ENCODE measurements at regions not wholly inside any gene's neighbourhood (a gene's known extent, or its start where the extent isn't known, plus 50 kb on each side); places are given as distances from the start of the nearest gene placed in this dataset.

- H3K36me3 ChIP-seq (ENCODE audit: control insufficient read depth, low read length), result no peaks in the 10 kb centered on the region
- H3F3A ChIP-seq (ENCODE audit: control insufficient read depth, insufficient read depth), result no peaks in the 10 kb centered on the region
- TF ChIP-seq EZH2phosphoT487 (IDR thresholded peaks at IDR 0.05; ENCODE audit: borderline replicate concordance, low read length), result no peak
- TF ChIP-seq CTCF (IDR thresholded peaks at IDR 0.05; ENCODE audit: low read depth, low read length, poor library complexity, severe bottlenecking), result no peak
- H3K27ac ChIP-seq (ENCODE audit: low read depth, low read length), result no peak overlapping the region
- no peaks in the 10 kb centered on the region for H3K4me1 ChIP-seq (ENCODE audit: control insufficient read depth, low read length)
- H3K9me3 ChIP-seq (ENCODE audit: control insufficient read depth, insufficient read depth, low read length), result peaks cover 2% of the 10 kb centered on the region; the same call in 1 of the 2 replicates
- H3K4me2 ChIP-seq (ENCODE audit: low read length), result no peak overlapping the region
- no peak overlapping the region for H3K4me3 ChIP-seq (ENCODE audit: low read length)
- H3K9me2 ChIP-seq (replicated peaks; ENCODE audit: control insufficient read depth, low read length), result no peaks in the 10 kb centered on the region
- H3K27me3 ChIP-seq (ENCODE audit: control insufficient read depth, low read length), result no peaks in the 10 kb centered on the region
- no peaks in the 10 kb centered on the region for H3K79me2 ChIP-seq (ENCODE audit: control insufficient read depth, low read length)
- no peaks in the 10 kb centered on the region for H4K20me1 ChIP-seq (ENCODE audit: control insufficient read depth, insufficient read depth, low read depth, low read length)
These were observed 109.8 kb downstream of the ZFP64 start for GRCh38 chr20:52081791-52082190.

GRCh38 chr20:52081066-52081465 lies 110.5 kb downstream of the ZFP64 start:
- no peaks in the 10 kb centered on the region for H3F3A ChIP-seq (ENCODE audit: control insufficient read depth, insufficient read depth)
- H4K20me1 ChIP-seq (ENCODE audit: control insufficient read depth, insufficient read depth, low read depth, low read length), result no peaks in the 10 kb centered on the region
- no peak overlapping the region for H3K4me2 ChIP-seq (ENCODE audit: low read length)
- H3K9me2 ChIP-seq (replicated peaks; ENCODE audit: control insufficient read depth, low read length), result no peaks in the 10 kb centered on the region
- no peaks in the 10 kb centered on the region for H3K36me3 ChIP-seq (ENCODE audit: control insufficient read depth, low read length)
- H3K4me1 ChIP-seq (ENCODE audit: control insufficient read depth, low read length), result no peaks in the 10 kb centered on the region
- H3K27ac ChIP-seq (ENCODE audit: low read depth, low read length), result no peak overlapping the region
- TF ChIP-seq CTCF (IDR thresholded peaks at IDR 0.05; ENCODE audit: low read depth, low read length, poor library complexity, severe bottlenecking) (no peak), EZH2phosphoT487 (IDR thresholded peaks at IDR 0.05; ENCODE audit: borderline replicate concordance, low read length) (no peak)
- H3K27me3 ChIP-seq (ENCODE audit: control insufficient read depth, low read length), result no peaks in the 10 kb centered on the region
- H3K9me3 ChIP-seq (ENCODE audit: control insufficient read depth, insufficient read depth, low read length), result no peaks in the 10 kb centered on the region
- no peaks in the 10 kb centered on the region for H3K79me2 ChIP-seq (ENCODE audit: control insufficient read depth, low read length)
- H3K4me3 ChIP-seq (ENCODE audit: low read length), result no peak overlapping the region

GRCh38 chr20:52078289-52078688 lies 113.3 kb downstream of the ZFP64 start:
- no peaks in the 10 kb centered on the region for H3K36me3 ChIP-seq (ENCODE audit: control insufficient read depth, low read length)
- H3K79me2 ChIP-seq (ENCODE audit: control insufficient read depth, low read length), result no peaks in the 10 kb centered on the region
- H4K20me1 ChIP-seq (ENCODE audit: control insufficient read depth, insufficient read depth, low read depth, low read length), result no peaks in the 10 kb centered on the region
- H3K4me2 ChIP-seq (ENCODE audit: low read length), result no peak overlapping the region
- no peaks in the 10 kb centered on the region for H3K9me2 ChIP-seq (replicated peaks; ENCODE audit: control insufficient read depth, low read length)
- no peak overlapping the region for H3K27ac ChIP-seq (ENCODE audit: low read depth, low read length)
- H3K4me3 ChIP-seq (ENCODE audit: low read length), result no peak overlapping the region
- H3F3A ChIP-seq (ENCODE audit: control insufficient read depth, insufficient read depth), result no peaks in the 10 kb centered on the region
- no peaks in the 10 kb centered on the region for H3K4me1 ChIP-seq (ENCODE audit: control insufficient read depth, low read length)
- no peaks in the 10 kb centered on the region for H3K9me3 ChIP-seq (ENCODE audit: control insufficient read depth, insufficient read depth, low read length)
- TF ChIP-seq EZH2phosphoT487 (IDR thresholded peaks at IDR 0.05; ENCODE audit: borderline replicate concordance, low read length) (no peak), CTCF (IDR thresholded peaks at IDR 0.05; ENCODE audit: low read depth, low read length, poor library complexity, severe bottlenecking) (no peak)
- no peaks in the 10 kb centered on the region for H3K27me3 ChIP-seq (ENCODE audit: control insufficient read depth, low read length)

GRCh38 chr20:52076164-52076563 lies 115.4 kb downstream of the ZFP64 start:
- Histone ChIP-seq H3K27me3 (ENCODE audit: control insufficient read depth, low read length) (no peaks in the 10 kb centered on the region), H4K20me1 (ENCODE audit: control insufficient read depth, insufficient read depth, low read depth, low read length) (no peaks in the 10 kb centered on the region), H3F3A (ENCODE audit: control insufficient read depth, insufficient read depth) (no peaks in the 10 kb centered on the region), H3K4me2 (ENCODE audit: low read length) (no peak overlapping the region), H3K27ac (ENCODE audit: low read depth, low read length) (no peak overlapping the region), H3K4me1 (ENCODE audit: control insufficient read depth, low read length) (no peaks in the 10 kb centered on the region), H3K9me2 (replicated peaks; ENCODE audit: control insufficient read depth, low read length) (no peaks in the 10 kb centered on the region), H3K36me3 (ENCODE audit: control insufficient read depth, low read length) (no peaks in the 10 kb centered on the region), H3K9me3 (ENCODE audit: control insufficient read depth, insufficient read depth, low read length) (no peaks in the 10 kb centered on the region), H3K79me2 (ENCODE audit: control insufficient read depth, low read length) (no peaks in the 10 kb centered on the region), H3K4me3 (ENCODE audit: low read length) (no peak overlapping the region)
- TF ChIP-seq EZH2phosphoT487 (IDR thresholded peaks at IDR 0.05; ENCODE audit: borderline replicate concordance, low read length) (no peak), CTCF (IDR thresholded peaks at IDR 0.05; ENCODE audit: low read depth, low read length, poor library complexity, severe bottlenecking) (no peak)
